ENCODE measurements at regions not wholly inside any gene's neighbourhood (a gene's known extent, or its start where the extent isn't known, plus 50 kb on each side); places are given as distances from the start of the nearest gene placed in this dataset.

- no peak for TF ChIP-seq POLR2A (IDR thresholded peaks at IDR 0.05)
- TF ChIP-seq, protein P1, sequence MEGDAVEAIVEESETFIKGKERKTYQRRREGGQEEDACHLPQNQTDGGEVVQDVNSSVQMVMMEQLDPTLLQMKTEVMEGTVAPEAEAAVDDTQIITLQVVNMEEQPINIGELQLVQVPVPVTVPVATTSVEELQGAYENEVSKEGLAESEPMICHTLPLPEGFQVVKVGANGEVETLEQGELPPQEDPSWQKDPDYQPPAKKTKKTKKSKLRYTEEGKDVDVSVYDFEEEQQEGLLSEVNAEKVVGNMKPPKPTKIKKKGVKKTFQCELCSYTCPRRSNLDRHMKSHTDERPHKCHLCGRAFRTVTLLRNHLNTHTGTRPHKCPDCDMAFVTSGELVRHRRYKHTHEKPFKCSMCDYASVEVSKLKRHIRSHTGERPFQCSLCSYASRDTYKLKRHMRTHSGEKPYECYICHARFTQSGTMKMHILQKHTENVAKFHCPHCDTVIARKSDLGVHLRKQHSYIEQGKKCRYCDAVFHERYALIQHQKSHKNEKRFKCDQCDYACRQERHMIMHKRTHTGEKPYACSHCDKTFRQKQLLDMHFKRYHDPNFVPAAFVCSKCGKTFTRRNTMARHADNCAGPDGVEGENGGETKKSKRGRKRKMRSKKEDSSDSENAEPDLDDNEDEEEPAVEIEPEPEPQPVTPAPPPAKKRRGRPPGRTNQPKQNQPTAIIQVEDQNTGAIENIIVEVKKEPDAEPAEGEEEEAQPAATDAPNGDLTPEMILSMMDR (IDR thresholded peaks at IDR 0.05 in 4 of 5, conservative IDR thresholded peaks at IDR 0.05 in 1 of 5), result no peak
These were observed 184.9 kb downstream of the PCDH18 start for GRCh38 chr4:137347371-137347770.
